ENCODE measurements at regions not wholly inside any gene's neighbourhood (a gene's known extent, or its start where the extent isn't known, plus 50 kb on each side); places are given as distances from the start of the nearest gene placed in this dataset.
A peak's percentile ranks its signal among the peaks of the same experiment; 100 is the strongest.

DNA sequence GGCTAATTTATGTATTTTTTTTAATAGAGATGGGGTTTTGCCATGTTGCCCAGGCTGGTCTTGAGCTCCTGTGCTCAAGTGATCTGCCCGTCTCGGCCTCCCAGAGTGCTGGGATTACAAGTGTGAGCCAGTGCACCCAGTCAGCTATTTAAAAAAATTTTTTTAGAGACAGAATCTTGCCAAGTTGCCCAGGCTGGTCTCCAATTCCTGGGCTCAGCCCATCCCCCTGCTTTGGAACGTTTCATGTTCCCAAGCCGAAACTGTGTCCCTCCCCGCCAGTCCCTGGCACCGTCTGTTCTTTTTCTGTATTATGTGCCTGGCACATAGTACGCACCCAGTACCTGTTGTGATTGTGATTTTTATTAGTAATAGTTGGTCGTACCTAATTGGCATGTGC, 63.1 kb upstream of the MGAT5 start:
- no peak for ATAC-seq (replicated peaks; ENCODE audit: extremely low read depth, poor library complexity, severe bottlenecking)
- Mint-ChIP-seq H3K4me1 (peaks cover 65% of the 10 kb centered on the region), H3K9me3 (peaks cover 5% of the 10 kb centered on the region), H3K4me3 (no peak overlapping the region), H3K36me3 (ENCODE audit: insufficient read depth) (peaks cover 6% of the 10 kb centered on the region), H3K27ac (ENCODE audit: low read depth) (no peak overlapping the region), H3K27me3 (no peaks in the 10 kb centered on the region)
- no peak for DNase-seq (ENCODE audit: low spot score in 2 of 2)

DNA sequence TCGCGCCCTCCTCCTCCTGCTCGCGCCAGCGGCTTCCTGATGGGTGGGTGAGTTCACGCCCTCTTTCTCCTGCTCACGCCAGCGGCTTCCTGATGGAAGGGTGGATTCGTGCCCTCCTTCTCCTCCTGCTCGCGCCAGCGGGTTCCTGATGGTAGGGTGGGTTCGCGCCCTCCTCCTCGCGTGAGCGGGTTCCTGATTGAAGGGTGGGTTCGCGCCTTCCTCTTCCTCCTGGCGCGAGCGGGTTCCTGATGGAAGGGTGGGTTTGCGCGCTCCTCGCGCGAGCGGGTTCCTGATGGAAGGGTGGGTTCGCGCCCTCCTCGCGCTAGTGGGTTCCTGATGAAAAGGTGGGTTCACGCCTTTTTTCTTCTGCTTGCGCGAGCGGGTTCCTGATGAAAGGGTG, 62.0 kb upstream of the MGAT5 start:
- Mint-ChIP-seq H3K27me3 (no peaks in the 10 kb centered on the region), H3K4me3 (no peak overlapping the region), H3K9me3 (peaks cover 5% of the 10 kb centered on the region), H3K36me3 (ENCODE audit: insufficient read depth) (peaks cover 6% of the 10 kb centered on the region), H3K4me1 (peaks cover 58% of the 10 kb centered on the region), H3K27ac (ENCODE audit: low read depth) (peak overlapping the region; percentile 52)
- DNase-seq (ENCODE audit: low spot score in 2 of 2), result no peak
- ATAC-seq (replicated peaks; ENCODE audit: extremely low read depth, poor library complexity, severe bottlenecking), result no peak

DNA sequence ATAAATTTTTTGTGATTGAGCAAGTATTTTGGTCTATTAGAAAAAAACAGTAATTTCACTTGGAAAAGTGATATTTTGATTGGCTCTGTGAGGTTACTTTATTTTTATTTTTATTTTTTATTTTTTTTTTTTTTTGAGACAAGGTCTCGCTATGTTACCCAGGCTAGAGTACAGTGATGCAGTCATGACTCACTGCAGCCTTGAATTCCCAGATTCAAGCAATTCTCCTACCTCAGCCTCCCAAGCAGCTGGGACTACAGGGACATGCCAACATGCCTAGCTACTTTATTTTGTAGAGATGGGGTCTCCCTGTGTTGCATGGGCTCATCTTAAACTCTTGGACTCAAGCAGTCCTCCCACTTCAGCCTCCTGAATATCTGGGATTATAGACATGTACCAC, 60.9 kb upstream of the MGAT5 start:
- no peak for DNase-seq (ENCODE audit: low spot score in 2 of 2)
- no peak for ATAC-seq (replicated peaks; ENCODE audit: extremely low read depth, poor library complexity, severe bottlenecking)
- Mint-ChIP-seq H3K36me3 (ENCODE audit: insufficient read depth) (peaks cover 6% of the 10 kb centered on the region), H3K4me3 (no peak overlapping the region), H3K27ac (ENCODE audit: low read depth) (no peak overlapping the region), H3K9me3 (peaks cover 5% of the 10 kb centered on the region), H3K4me1 (peaks cover 61% of the 10 kb centered on the region), H3K27me3 (no peaks in the 10 kb centered on the region)

DNA sequence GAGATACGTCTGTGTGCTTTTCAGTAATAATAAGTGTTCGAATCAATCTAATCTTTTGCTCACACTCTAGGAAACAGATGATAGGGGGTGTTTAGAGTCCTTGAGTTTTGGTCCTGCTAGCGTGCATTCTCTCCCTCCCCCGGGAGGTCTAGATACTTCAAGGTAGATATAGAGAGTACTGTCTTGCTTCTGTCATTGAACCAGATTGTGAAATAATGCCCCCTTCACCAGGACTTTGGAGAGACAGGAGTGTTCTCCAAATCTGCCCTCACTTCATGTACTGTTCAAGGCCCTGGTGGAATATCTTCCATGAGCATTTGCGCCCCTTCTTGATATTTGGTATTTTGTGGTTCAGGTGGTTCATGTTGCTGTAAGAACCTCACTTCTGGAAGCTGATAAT, 59.4 kb upstream of the MGAT5 start:
- H3K9me3 Mint-ChIP-seq, result peaks cover 5% of the 10 kb centered on the region
- H3K36me3 Mint-ChIP-seq (ENCODE audit: insufficient read depth), result peaks cover 6% of the 10 kb centered on the region
- no peak overlapping the region for H3K4me3 Mint-ChIP-seq
- no peak overlapping the region for H3K27ac Mint-ChIP-seq (ENCODE audit: low read depth)
- DNase-seq (ENCODE audit: low spot score in 2 of 2) (no peak), ATAC-seq (replicated peaks; ENCODE audit: extremely low read depth, poor library complexity, severe bottlenecking) (no peak)
- peaks cover 55% of the 10 kb centered on the region for H3K4me1 Mint-ChIP-seq
- no peaks in the 10 kb centered on the region for H3K27me3 Mint-ChIP-seq

DNA sequence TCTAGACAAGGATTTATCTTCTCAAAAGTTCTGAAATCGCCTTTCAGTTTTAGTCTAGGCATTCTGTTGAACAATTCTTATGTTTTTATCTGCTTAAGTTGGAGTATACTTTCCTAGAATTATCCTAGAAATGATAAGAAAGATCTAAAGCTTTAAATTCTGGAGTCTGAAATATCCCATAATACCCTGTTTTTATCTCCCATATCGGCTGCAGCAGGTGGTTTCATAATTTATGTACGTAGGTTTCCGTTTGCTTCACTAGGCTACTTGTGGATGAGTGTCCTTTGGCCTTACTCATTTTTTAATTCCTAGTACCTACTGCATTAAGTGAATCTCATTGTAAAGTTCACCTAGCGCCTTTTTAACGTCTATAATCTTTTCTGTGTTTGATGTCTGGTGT, 58.5 kb upstream of the MGAT5 start:
- Mint-ChIP-seq H3K4me1 (peaks cover 52% of the 10 kb centered on the region), H3K27ac (ENCODE audit: low read depth) (no peak overlapping the region), H3K9me3 (peaks cover 5% of the 10 kb centered on the region), H3K4me3 (no peak overlapping the region), H3K36me3 (ENCODE audit: insufficient read depth) (peaks cover 6% of the 10 kb centered on the region), H3K27me3 (no peaks in the 10 kb centered on the region)
- no peak for DNase-seq (ENCODE audit: low spot score in 2 of 2)
- ATAC-seq (replicated peaks; ENCODE audit: extremely low read depth, poor library complexity, severe bottlenecking), result no peak

DNA sequence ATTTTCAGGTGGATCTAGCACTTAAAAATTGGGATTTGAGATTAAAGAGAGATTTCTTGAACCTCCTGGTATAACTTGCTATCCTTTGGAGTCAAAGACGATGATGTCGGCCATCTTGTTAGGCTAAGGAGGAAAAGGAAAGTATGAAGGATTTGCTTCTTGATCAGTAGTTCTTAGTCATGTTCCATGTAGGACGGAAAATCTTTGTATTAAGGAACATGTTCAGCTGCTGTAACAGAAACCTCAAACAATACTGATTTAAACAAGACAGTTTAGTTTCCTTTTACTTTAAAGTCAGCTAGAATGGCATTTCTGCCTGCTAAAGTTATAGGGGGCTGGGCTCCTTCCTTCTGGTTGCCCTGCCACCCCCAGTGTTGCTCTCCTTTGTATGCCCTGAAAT, 56.4 kb upstream of the MGAT5 start:
- no peak for ATAC-seq (replicated peaks; ENCODE audit: extremely low read depth, poor library complexity, severe bottlenecking)
- no peak for DNase-seq (ENCODE audit: low spot score in 2 of 2)
- Mint-ChIP-seq H3K4me1 (peaks cover 57% of the 10 kb centered on the region), H3K27me3 (no peaks in the 10 kb centered on the region), H3K27ac (ENCODE audit: low read depth) (peak overlapping the region; percentile 15), H3K4me3 (no peak overlapping the region), H3K36me3 (ENCODE audit: insufficient read depth) (peaks cover 2% of the 10 kb centered on the region), H3K9me3 (no peaks in the 10 kb centered on the region)

DNA sequence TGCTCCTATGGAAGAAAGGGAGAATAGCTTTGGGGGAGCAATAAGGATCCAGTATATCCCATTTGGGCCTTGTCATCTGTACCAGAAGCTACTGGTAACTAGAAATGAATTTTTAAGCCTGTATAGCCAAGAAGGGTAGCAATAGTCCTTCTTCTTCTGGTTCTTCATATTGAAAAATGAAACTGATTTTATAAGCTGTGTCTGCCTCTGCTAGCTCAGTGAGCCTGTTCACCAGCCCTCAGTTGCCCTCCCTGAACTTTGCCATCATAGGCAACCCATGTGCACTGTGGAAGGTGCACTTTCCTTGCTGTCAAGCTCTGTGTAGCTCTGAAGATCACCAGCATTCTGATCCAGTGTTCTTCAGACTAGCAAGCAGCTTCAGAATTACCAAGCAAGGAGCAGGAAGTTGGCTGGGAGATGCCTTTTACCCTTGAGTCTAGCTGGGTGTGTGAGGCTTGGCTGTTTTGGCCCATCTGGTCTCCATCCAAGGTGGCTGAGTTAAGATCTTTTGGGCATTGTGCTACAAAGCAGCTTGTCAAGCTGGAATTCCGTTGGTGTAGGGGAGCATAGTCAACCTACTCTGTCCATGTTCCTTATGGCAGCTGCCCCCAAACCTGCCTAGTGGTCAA, 55.8 kb upstream of the MGAT5 start:
- ATAC-seq (replicated peaks; ENCODE audit: extremely low read depth, poor library complexity, severe bottlenecking) (no peak), DNase-seq (ENCODE audit: low spot score in 2 of 2) (no peak)
- Mint-ChIP-seq H3K27me3 (no peaks in the 10 kb centered on the region), H3K27ac (ENCODE audit: low read depth) (peak overlapping the region; percentile 15), H3K4me1 (peaks cover 57% of the 10 kb centered on the region), H3K36me3 (ENCODE audit: insufficient read depth) (peaks cover 2% of the 10 kb centered on the region), H3K4me3 (no peak overlapping the region), H3K9me3 (no peaks in the 10 kb centered on the region)

DNA sequence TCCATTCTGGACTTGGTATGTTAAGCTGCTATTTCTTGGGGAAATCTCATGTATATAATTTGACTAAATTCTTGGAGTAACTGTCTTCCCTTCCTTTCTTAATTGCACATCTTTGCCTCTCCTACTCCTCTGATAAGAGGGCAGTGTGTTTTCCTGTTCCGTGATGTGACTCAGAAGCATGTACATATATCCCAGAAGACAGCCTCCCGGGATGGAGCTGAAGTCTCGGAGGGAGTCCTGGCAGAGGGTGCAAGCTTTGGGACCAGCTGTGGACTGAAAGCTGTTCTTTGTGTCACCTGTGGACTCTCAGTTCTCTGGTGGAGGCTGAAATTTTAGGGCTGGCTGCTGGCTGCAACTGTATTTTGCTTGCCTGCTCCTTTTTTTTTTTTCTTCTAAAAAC, 54.7 kb upstream of the MGAT5 start:
- Mint-ChIP-seq H3K4me3 (no peak overlapping the region), H3K27ac (ENCODE audit: low read depth) (no peak overlapping the region), H3K36me3 (ENCODE audit: insufficient read depth) (peaks cover 2% of the 10 kb centered on the region), H3K9me3 (no peaks in the 10 kb centered on the region), H3K27me3 (no peaks in the 10 kb centered on the region), H3K4me1 (peaks cover 53% of the 10 kb centered on the region)
- ATAC-seq (replicated peaks; ENCODE audit: extremely low read depth, poor library complexity, severe bottlenecking) (no peak), DNase-seq (ENCODE audit: low spot score in 2 of 2) (no peak)

DNA sequence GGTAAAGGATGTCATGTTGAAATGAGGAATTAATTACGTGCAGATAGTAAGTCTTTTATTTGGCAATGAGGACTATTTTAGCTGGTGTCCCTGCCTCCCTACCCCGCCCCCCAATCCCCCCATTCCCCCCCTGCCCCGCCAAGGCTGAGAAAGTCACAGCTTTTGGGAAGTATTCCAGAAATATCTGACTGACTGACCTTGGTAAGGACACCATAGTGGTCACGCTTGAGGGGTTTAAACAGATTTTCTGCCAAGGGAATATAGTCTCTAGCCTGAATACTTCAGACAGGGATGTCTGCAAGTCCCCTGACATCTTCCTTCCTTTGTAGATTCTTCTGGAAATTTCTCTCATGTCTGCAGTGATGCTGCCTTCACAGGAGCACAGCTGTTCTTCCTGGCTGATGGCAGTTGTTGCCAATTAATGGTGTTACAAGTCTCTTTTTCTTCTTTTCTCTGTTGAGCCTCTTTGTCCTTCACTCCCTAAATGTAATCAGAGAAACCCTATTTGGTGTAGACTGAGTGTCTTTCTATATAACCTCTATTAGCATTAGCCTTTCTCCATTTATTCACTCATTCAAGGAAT, 53.7 kb upstream of the MGAT5 start:
- H3K27ac Mint-ChIP-seq (ENCODE audit: low read depth), result no peak overlapping the region
- DNase-seq (ENCODE audit: low spot score in 2 of 2) (no peak), ATAC-seq (replicated peaks; ENCODE audit: extremely low read depth, poor library complexity, severe bottlenecking) (no peak)
- H3K36me3 Mint-ChIP-seq (ENCODE audit: insufficient read depth), result peaks cover 2% of the 10 kb centered on the region
- peaks cover 43% of the 10 kb centered on the region for H3K4me1 Mint-ChIP-seq
- H3K27me3 Mint-ChIP-seq, result no peaks in the 10 kb centered on the region
- H3K4me3 Mint-ChIP-seq, result no peak overlapping the region
- no peaks in the 10 kb centered on the region for H3K9me3 Mint-ChIP-seq

DNA sequence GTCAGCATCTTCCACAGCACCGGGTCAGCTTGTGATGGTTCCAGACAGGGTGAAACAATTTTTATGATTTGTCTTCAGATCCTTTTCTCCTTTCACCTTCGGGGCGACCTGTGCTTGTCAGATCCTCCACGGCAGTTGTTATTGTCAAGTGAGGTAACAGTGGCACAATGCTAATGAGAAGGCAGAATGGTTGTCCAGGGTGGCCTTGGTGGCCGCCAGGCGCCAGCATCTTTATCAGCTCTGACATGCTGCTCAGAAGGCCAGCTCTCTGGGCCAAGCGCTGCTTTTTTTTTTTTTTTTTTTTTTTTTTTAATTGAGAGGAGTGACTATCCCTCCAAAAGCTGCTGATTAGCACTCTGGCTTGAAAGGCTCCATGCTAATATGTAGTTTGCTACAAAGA, 52.3 kb upstream of the MGAT5 start:
- no peak for ATAC-seq (replicated peaks; ENCODE audit: extremely low read depth, poor library complexity, severe bottlenecking)
- H3K27ac Mint-ChIP-seq (ENCODE audit: low read depth), result no peak overlapping the region
- H3K27me3 Mint-ChIP-seq, result no peaks in the 10 kb centered on the region
- no peak for DNase-seq (ENCODE audit: low spot score in 2 of 2)
- no peaks in the 10 kb centered on the region for H3K36me3 Mint-ChIP-seq (ENCODE audit: insufficient read depth)
- peaks cover 38% of the 10 kb centered on the region for H3K4me1 Mint-ChIP-seq
- no peak overlapping the region for H3K4me3 Mint-ChIP-seq
- H3K9me3 Mint-ChIP-seq, result no peaks in the 10 kb centered on the region

DNA sequence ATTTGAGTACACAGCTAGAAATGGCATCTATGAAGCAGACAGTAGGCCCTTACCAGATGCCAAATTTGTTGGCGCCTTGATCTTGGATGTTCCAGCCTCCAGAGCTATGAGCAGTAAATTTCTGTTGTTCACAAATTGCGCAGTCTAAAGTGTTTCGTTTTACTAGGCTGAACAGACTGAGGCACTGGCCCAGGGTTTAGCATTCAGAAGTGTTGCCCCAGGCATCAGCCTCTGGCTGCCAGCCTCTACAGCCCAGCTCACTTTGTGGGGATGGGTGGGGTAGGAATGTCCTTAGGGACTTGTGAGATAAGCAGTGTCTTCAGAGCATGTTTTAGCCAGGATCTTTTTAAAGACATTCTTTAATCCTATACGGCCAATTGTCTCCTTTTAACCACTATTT, 51.5 kb upstream of the MGAT5 start:
- Mint-ChIP-seq H3K4me1 (peaks cover 38% of the 10 kb centered on the region), H3K36me3 (ENCODE audit: insufficient read depth) (no peaks in the 10 kb centered on the region)

DNA sequence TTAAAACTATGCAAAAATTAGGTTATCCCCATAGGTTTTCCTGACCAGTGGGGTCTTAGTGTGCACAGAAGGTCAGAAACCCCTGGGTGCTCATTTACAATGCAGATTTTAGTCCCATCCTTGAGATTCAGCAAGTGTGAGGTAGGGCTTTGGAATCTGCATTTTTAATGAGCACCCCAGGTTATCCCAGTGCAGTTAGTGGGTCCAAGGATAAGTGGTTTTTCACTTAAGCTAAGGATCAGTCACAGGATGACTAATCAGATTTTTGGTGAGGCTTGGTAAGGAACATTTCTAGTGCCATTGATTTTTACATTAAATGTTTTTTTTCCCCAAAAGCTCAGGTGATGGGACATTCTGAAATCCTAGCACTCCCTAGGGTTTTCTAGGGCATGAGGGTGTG, 50.7 kb upstream of the MGAT5 start:
- ATAC-seq (replicated peaks; ENCODE audit: extremely low read depth, poor library complexity, severe bottlenecking) (no peak), DNase-seq (ENCODE audit: low spot score in 2 of 2) (no peak)
- H3K4me3 Mint-ChIP-seq, result no peak overlapping the region
- H3K9me3 Mint-ChIP-seq, result no peaks in the 10 kb centered on the region
- H3K27me3 Mint-ChIP-seq, result no peaks in the 10 kb centered on the region
- no peaks in the 10 kb centered on the region for H3K36me3 Mint-ChIP-seq (ENCODE audit: insufficient read depth)
- peaks cover 34% of the 10 kb centered on the region for H3K4me1 Mint-ChIP-seq
- no peak overlapping the region for H3K27ac Mint-ChIP-seq (ENCODE audit: low read depth)

More for the DNA sequence above, 51.5 kb upstream of the MGAT5 start:
- no peaks in the 10 kb centered on the region for H3K9me3 Mint-ChIP-seq
- no peak overlapping the region for H3K27ac Mint-ChIP-seq (ENCODE audit: low read depth)
- no peaks in the 10 kb centered on the region for H3K27me3 Mint-ChIP-seq
- DNase-seq (ENCODE audit: low spot score in 2 of 2) (no peak), ATAC-seq (replicated peaks; ENCODE audit: extremely low read depth, poor library complexity, severe bottlenecking) (no peak)
- no peak overlapping the region for H3K4me3 Mint-ChIP-seq

Data from central memory CD8-positive, alpha-beta T cell (primary cell).